ENCODE measurements at regions not wholly inside any gene's neighbourhood (a gene's known extent, or its start where the extent isn't known, plus 50 kb on each side); places are given as distances from the start of the nearest gene placed in this dataset.
"Not testable (repeated sequence)": the region's sequence is repeated elsewhere in the genome, so short reads cannot be mapped to it uniquely, and the experiment has no call there.

GRCh38 chr13:58495668-58496067 lies 864.1 kb downstream of the PCDH17 start:
- DNase-seq (ENCODE audit: low read depth), result no peak

GRCh38 chr13:58500938-58501337 lies 869.4 kb downstream of the PCDH17 start:
- no peak for DNase-seq (ENCODE audit: low read depth)

- DNase-seq (ENCODE audit: low read depth), result not testable (repeated sequence)
Observed at GRCh38 chr13:58504202-58504700, 872.7 kb downstream of the PCDH17 start.

GRCh38 chr13:58505262-58505920 lies 873.8 kb downstream of the PCDH17 start:
- DNase-seq (ENCODE audit: low read depth), result not testable (repeated sequence)

GRCh38 chr13:58528351-58528750 lies 896.8 kb downstream of the PCDH17 start:
- no peak for DNase-seq (ENCODE audit: low read depth)

GRCh38 chr13:58531614-58532013 lies 900.1 kb downstream of the PCDH17 start:
- no peak for DNase-seq (ENCODE audit: low read depth)

- DNase-seq (ENCODE audit: low read depth), result no peak
Observed at GRCh38 chr13:58542530-58542929, 911.0 kb downstream of the PCDH17 start.

- no peak for DNase-seq (ENCODE audit: low read depth)
Observed at GRCh38 chr13:58547419-58547818, 915.9 kb downstream of the PCDH17 start.

GRCh38 chr13:58566176-58566575 lies 934.6 kb downstream of the PCDH17 start:
- DNase-seq (ENCODE audit: low read depth), result no peak

- DNase-seq (ENCODE audit: low read depth), result no peak
Observed at GRCh38 chr13:58573743-58574142, 942.2 kb downstream of the PCDH17 start.

- DNase-seq (ENCODE audit: low read depth), result no peak
Observed at GRCh38 chr13:58574791-58575190, 943.2 kb downstream of the PCDH17 start.

- no peak for DNase-seq (ENCODE audit: low read depth)
Observed at GRCh38 chr13:58579468-58579867, 947.9 kb downstream of the PCDH17 start.

- DNase-seq (ENCODE audit: low read depth), result no peak
Observed at GRCh38 chr13:58583966-58584365, 952.4 kb downstream of the PCDH17 start.

GRCh38 chr13:58584610-58585009 lies 953.1 kb downstream of the PCDH17 start:
- DNase-seq (ENCODE audit: low read depth), result no peak

GRCh38 chr13:58587183-58587582 lies 955.6 kb downstream of the PCDH17 start:
- DNase-seq (ENCODE audit: low read depth), result no peak

GRCh38 chr13:58592052-58592451 lies 960.5 kb downstream of the PCDH17 start:
- DNase-seq (ENCODE audit: low read depth), result no peak

GRCh38 chr13:58592786-58593185 lies 961.2 kb downstream of the PCDH17 start:
- DNase-seq (ENCODE audit: low read depth), result no peak

- no peak for DNase-seq (ENCODE audit: low read depth)
Observed at GRCh38 chr13:58594747-58595600, 963.4 kb downstream of the PCDH17 start.

GRCh38 chr13:58597552-58597951 lies 966.0 kb downstream of the PCDH17 start:
- no peak for DNase-seq (ENCODE audit: low read depth)

- no peak for DNase-seq (ENCODE audit: low read depth)
Observed at GRCh38 chr13:58598241-58598640, 966.7 kb downstream of the PCDH17 start.

GRCh38 chr13:58611117-58611516 lies 979.6 kb downstream of the PCDH17 start:
- DNase-seq (ENCODE audit: low read depth), result no peak

- DNase-seq (ENCODE audit: low read depth), result no peak
Observed at GRCh38 chr13:58617880-58618665, 986.5 kb downstream of the PCDH17 start.

All from activated T-helper 9 cell treated with anti-CD3 and anti-CD28 coated beads, Interleukin-2, amount 50 U/mL, for 16 hours (primary cell).